Fibroblast of skin of right biceps (primary cell): ENCODE measurements at regions not wholly inside any gene's neighbourhood (a gene's known extent, or its start where the extent isn't known, plus 50 kb on each side); places are given as distances from the start of the nearest gene placed in this dataset.

Experiments
- DNase-seq: peaks from one replicate; pipeline ENCODE4 v3.0.0-alpha.2; 2013

GRCh38 chr3:72313308-72313707 is 528.4 kb upstream of the PROK2 start:
- no peak for DNase-seq

- no peak for DNase-seq
Measured at GRCh38 chr3:72312339-72312738, 527.4 kb upstream of the PROK2 start.

- no peak for DNase-seq
Measured at GRCh38 chr3:72311425-72311824, 526.5 kb upstream of the PROK2 start.

GRCh38 chr3:72310419-72311380 is 525.8 kb upstream of the PROK2 start:
- peak; percentile 73 for DNase-seq

DNA sequence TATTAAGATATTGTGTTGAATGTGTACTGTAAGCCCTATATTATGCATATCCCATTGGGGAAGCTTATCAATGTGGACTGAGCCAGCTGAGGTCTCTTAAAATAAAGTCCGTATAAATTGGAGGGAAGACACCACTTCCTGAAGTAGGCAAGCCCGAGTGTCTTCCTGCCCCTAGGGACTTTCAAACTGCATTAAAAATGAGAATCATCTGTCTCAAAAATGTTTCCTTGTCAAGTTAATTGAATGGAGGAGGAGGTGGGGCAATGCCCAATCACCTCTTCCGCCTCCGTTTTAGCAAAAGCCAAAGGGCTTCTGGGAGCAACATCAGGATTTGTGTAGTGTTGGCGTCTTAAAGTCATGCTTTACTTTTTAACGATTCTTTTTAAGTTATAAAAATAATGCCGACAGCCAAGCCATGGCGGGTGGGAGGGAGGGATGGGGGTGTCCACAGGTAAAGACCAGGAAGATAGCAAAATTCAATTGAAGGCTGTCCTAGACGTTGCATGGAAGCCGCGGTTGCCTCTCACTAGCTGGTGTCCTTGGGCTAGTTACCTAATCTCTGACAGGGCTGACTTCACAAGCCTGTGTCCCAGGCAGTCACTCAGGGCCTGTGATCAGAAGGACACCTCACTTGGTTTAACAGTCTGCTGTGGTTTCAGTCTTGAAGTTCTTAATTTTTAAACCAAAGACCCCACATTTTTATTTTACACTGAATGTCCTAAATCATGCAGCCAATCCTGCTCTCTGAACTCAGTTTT is 524.9 kb upstream of the PROK2 start:
- DNase-seq = no peak

DNA sequence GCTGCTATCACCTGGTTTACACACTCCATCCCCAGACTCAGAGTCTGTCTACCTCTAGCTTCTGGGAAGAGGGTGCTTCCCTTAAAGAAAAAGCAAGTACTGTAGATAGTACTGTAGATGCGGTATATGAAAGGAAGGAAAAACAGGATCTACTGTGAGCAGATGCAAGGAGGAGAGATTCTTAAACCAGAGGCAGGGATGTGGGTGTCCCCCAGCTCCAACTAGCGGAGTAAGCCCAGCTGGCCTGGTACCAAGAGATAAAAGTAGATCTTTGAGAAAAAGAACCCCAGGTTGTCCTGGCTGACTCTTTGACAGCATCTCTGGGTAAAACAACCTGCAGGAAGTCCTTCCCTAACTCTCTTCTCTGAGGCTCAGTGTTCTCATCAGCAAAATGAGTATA is 523.7 kb upstream of the PROK2 start:
- DNase-seq = no peak

GRCh38 chr3:72307438-72308115 is 522.6 kb upstream of the PROK2 start:
- no peak for DNase-seq

DNA sequence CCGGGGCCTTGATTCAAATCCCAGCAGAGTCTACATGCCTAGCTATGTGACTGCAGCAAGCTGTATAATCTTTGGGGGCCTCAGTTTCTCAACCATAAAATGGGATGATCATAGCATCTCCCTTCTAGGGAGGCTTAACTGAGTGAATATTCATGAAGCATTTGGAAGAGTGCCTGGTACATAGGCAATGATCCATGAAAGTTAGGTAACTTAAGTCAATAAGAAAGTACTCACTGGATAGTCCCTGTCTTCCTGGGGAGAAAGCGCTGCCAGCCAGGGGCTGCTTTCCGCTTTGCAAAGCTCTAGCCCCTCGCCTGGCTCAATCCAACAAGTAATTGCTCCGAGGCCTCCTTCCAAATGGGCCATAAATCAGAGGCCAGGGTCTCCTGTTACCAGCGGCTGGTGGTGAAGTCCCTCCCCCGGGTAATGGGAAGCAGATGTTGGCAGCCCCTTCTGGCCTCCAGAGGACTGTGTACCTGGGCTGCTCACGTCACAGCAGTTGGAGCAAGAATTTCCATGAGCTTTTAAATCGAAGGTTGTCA is 521.9 kb upstream of the PROK2 start:
- peak; percentile 72 for DNase-seq

DNA sequence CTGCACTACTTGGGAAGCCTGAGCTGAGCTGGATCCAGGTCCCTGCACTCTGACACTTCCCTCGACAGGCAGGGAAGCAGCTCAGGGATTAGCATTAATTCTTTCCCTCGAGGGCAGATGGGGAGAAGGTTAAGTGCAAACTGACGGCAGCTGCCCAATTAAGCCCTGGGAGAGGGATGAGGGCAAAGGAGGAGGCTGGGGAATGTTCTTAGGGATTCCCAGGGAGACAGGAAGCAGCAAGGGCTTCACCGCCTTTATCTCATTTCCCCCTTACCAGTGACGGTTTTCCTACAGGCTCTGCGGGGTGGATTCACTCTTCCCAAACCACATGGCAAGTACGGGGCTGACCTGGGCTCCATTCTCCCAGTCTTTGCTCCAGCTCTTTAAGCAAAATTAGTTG is 519.0 kb upstream of the PROK2 start:
- DNase-seq = no peak

DNA sequence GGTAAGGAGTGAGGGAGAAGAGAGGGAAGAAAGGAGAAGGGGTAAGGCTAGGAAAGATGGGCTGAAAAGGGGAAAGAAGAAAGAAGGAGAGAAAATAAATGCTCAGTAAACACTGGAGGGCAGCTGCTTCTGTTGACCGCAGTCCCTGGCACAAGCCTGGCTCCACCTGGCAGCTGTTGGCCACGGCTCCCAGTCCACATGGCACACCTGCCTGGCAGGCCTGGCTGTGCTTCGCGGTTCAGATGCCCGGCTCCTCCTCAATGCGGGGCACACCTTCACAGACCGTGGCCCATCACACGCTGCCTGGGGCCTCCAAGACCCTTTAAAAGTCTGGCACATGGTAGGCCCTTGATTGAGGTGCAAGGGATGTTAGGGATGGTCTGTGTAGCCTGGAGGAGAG is 516.8 kb upstream of the PROK2 start:
- no peak for DNase-seq

- DNase-seq = no peak
Measured at GRCh38 chr3:72300621-72301020, 515.7 kb upstream of the PROK2 start.

DNA sequence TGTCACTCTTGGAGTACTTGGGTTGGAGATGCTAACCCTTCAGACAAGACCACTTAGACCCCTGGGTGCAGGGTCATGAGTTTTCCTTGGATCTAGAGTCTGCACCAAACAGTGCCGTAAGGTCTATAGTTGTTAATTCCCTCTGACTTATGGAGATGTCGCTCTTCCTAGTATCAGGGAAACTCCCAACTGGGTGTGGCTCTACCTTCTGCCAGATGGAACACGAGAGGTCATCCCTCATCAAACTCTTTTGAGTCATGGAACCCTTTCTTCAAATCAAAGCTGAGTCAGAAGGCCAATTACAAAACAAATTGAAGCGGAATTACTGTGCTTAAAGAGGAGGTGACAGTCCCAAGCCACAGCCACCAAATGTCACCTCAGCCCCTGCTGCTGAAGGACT is 514.9 kb upstream of the PROK2 start:
- DNase-seq = no peak

DNA sequence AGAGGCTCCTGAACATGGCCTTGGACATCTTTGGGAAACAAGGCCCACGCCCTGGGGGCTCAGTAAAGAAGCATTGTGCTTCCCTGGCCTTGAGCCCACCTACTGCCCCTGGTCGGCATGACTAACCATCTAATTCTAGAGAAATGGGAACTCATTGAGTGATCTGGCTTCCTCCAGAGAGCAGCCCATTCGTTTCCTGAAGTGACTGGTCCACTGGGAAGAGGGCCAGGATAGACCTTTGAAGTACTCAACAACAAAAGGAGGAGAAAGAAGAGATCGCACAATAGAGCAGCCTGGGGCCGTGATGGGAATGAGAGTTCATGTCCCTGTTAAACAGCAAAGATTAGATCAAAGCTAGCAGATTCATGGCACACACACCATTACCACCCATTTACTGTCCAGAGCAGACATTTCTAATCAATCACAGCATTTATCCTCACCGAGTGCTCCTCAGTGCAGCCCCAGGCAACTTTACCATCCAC is 514.4 kb upstream of the PROK2 start:
- peak; percentile 69 for DNase-seq

GRCh38 chr3:72298201-72299152 is 513.5 kb upstream of the PROK2 start:
- DNase-seq = no peak

GRCh38 chr3:72297481-72297880 is 512.5 kb upstream of the PROK2 start:
- no peak for DNase-seq

- no peak for DNase-seq
Measured at GRCh38 chr3:72296477-72297111, 511.6 kb upstream of the PROK2 start.

GRCh38 chr3:72295962-72296450 is 511.1 kb upstream of the PROK2 start:
- DNase-seq = no peak

DNA sequence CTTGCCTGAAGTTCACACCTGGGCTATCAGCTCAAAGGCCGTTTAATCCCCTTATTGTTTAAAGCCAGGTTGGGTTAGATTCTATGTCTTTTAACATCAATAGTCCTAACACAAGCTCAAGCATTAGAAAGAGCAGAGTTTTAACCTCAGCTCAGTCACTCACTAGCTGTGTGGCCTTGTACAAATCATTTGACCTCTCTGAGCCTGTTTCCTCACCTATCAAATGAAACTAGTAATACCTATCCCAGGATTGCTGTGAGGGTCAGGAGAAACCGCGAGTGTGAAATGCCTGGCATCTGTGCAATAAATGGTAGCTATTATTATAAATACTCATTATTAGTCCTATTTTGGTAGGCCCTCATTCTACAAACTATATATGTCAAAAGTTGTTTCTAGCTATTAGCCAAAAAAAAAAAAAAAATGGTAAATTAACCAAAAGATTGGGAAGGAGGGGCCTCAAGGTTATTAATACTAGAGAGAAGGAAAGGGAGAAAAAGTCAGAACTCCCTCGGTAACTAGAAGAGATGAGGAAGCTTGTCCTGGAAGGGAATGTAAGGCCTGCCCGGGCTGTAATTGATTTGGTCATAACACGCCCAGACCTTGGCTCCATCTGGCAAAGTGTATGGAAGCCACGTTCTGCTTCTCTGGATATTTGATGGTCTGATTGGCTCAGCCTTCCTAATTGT is 510.5 kb upstream of the PROK2 start:
- DNase-seq = no peak

- no peak for DNase-seq
Measured at GRCh38 chr3:72290859-72291638, 506.1 kb upstream of the PROK2 start.

GRCh38 chr3:72289692-72290071 is 504.7 kb upstream of the PROK2 start:
- no peak for DNase-seq
